HG03432 (cell line): ENCODE measurements at regions not wholly inside any gene's neighbourhood (a gene's known extent, or its start where the extent isn't known, plus 50 kb on each side); places are given as distances from the start of the nearest gene placed in this dataset.
"Not testable (repeated sequence)": the region's sequence is repeated elsewhere in the genome, so short reads cannot be mapped to it uniquely, and the experiment has no call there.

ENCODE experiments used
- ATAC-seq: cut with Tn5 transposase; IDR thresholded peaks from one replicate; pipeline ENCODE4 v1.9.1; 2021; ENCODE audit warnings: mild to moderate bottlenecking, moderate library complexity; ENCODE audit not compliant: unreplicated experiment

- no peak for ATAC-seq
These were observed 136.7 kb upstream of the ADAMTS9 start for GRCh38 chr3:64824394-64824909.

- no peak for ATAC-seq
These were observed 130.4 kb upstream of the ADAMTS9 start for GRCh38 chr3:64818196-64818595.

GRCh38 chr3:64816355-64816754 lies 128.6 kb upstream of the ADAMTS9 start:
- ATAC-seq: no peak

- ATAC-seq: no peak
These were observed 128.0 kb upstream of the ADAMTS9 start for GRCh38 chr3:64815789-64816188.

GRCh38 chr3:64815195-64815631 lies 127.4 kb upstream of the ADAMTS9 start:
- ATAC-seq: no peak

- no peak for ATAC-seq
These were observed 126.6 kb upstream of the ADAMTS9 start for GRCh38 chr3:64814351-64814750.

GRCh38 chr3:64813326-64813725 lies 125.5 kb upstream of the ADAMTS9 start:
- no peak for ATAC-seq

- no peak for ATAC-seq
These were observed 121.3 kb upstream of the ADAMTS9 start for GRCh38 chr3:64809086-64809485.

- no peak for ATAC-seq
These were observed 120.3 kb upstream of the ADAMTS9 start for GRCh38 chr3:64808061-64808460.

GRCh38 chr3:64806668-64807605 lies 119.1 kb upstream of the ADAMTS9 start:
- no peak for ATAC-seq

GRCh38 chr3:64805978-64806377 lies 118.2 kb upstream of the ADAMTS9 start:
- ATAC-seq: no peak

- ATAC-seq: no peak
These were observed 117.4 kb upstream of the ADAMTS9 start for GRCh38 chr3:64805248-64805647.

GRCh38 chr3:64803469-64803868 lies 115.7 kb upstream of the ADAMTS9 start:
- ATAC-seq: no peak

- no peak for ATAC-seq
These were observed 114.7 kb upstream of the ADAMTS9 start for GRCh38 chr3:64802460-64802859.

- ATAC-seq: no peak
These were observed 114.1 kb upstream of the ADAMTS9 start for GRCh38 chr3:64801856-64802255.

- ATAC-seq: no peak
These were observed 111.8 kb upstream of the ADAMTS9 start for GRCh38 chr3:64799606-64800005.

- no peak for ATAC-seq
These were observed 110.5 kb upstream of the ADAMTS9 start for GRCh38 chr3:64798316-64798715.

GRCh38 chr3:64796607-64797399 lies 109.0 kb upstream of the ADAMTS9 start:
- no peak for ATAC-seq

GRCh38 chr3:64792445-64792844 lies 104.6 kb upstream of the ADAMTS9 start:
- no peak for ATAC-seq

- no peak for ATAC-seq
These were observed 101.3 kb upstream of the ADAMTS9 start for GRCh38 chr3:64789111-64789510.

- ATAC-seq: no peak
These were observed 95.4 kb upstream of the ADAMTS9 start for GRCh38 chr3:64783200-64783599.

GRCh38 chr3:64780923-64781322 lies 93.1 kb upstream of the ADAMTS9 start:
- not testable (repeated sequence) for ATAC-seq
